ENCODE measurements at regions not wholly inside any gene's neighbourhood (a gene's known extent, or its start where the extent isn't known, plus 50 kb on each side); places are given as distances from the start of the nearest gene placed in this dataset.

- CTCF ChIA-PET (ENCODE audit: partially characterized antibody), result interaction anchor here (1.3 to 2.0 kb wide), 4 partner anchors 17 to 814 kb away, joined by 3 to 6 read pairs (median 5); no protein-coding TSS in a partner anchor
- Histone ChIP-seq H2AK5ac (ENCODE audit: low read depth, low read length) (no peak overlapping the region), H2BK15ac (ENCODE audit: low read length) (no peak overlapping the region), H3K9ac (replicated peaks in 1 of 4; ENCODE audit: extremely low read depth in 1 of 4, low read depth in 3 of 4, low read length in 3 of 4) (no peak overlapping the region), H3K4me3 (ENCODE audit: extremely low read depth in 1 of 4, insufficient read depth in 2 of 4, low read depth in 3 of 4, low read length in 4 of 4) (no peak overlapping the region), H3K4me2 (ENCODE audit: insufficient read depth in 1 of 2, low read depth in 2 of 2, low read length in 2 of 2) (no peak overlapping the region), H3K27ac (ENCODE audit: low read depth, low read length) (no peak overlapping the region), H3K14ac (ENCODE audit: insufficient read length) (no peak overlapping the region), H3K56ac (replicated peaks; ENCODE audit: insufficient read length, low read depth, low read length) (no peak overlapping the region), H3K9me3 (ENCODE audit: insufficient read depth in 2 of 2, low read depth in 1 of 2, low read length in 1 of 2) (no peaks in the 10 kb centered on the region), H4K91ac (replicated peaks; ENCODE audit: insufficient read length, low read length) (no peak overlapping the region), H2BK5ac (ENCODE audit: low read depth, low read length) (no peak overlapping the region), H3K23ac (ENCODE audit: insufficient read length) (no peak overlapping the region), H3K4ac (replicated peaks; ENCODE audit: insufficient read length, low read depth, low read length) (no peak overlapping the region), H2AFZ (ENCODE audit: low read length) (no peak overlapping the region), H2BK120ac (replicated peaks; ENCODE audit: low read depth, low read length) (no peak overlapping the region), H3K4me1 (replicated peaks in 1 of 4; ENCODE audit: control insufficient read depth in 3 of 4, insufficient read depth in 4 of 4, low read length in 3 of 4) (peaks cover 0 to 4% (median 2%) of the 10 kb centered on the region in 4 experiments; a peak in 3 of 7 replicates), H3K18ac (ENCODE audit: extremely low read depth, low read length) (no peak overlapping the region), H4K20me1 (replicated peaks in 1 of 2; ENCODE audit: control insufficient read depth in 1 of 2, insufficient read depth in 2 of 2, low read length in 2 of 2) (no peaks in the 10 kb centered on the region), H4K8ac (ENCODE audit: extremely low read depth, insufficient read depth, low read length) (no peak overlapping the region), H4K5ac (ENCODE audit: insufficient read length, low read depth, low read length) (no peak overlapping the region), H2BK20ac (ENCODE audit: low read length) (no peak overlapping the region), H3K27me3 (replicated peaks in 1 of 4; ENCODE audit: control insufficient read depth in 3 of 4, extremely low read depth in 1 of 4, insufficient read depth in 3 of 4, low read length in 3 of 4) (no peaks in the 10 kb centered on the region), H3K79me1 (ENCODE audit: low read depth, low read length) (no peaks in the 10 kb centered on the region), H2BK12ac (ENCODE audit: low read depth, low read length) (no peak overlapping the region), H3K23me2 (ENCODE audit: low read depth, low read length) (no peaks in the 10 kb centered on the region), H3K36me3 (ENCODE audit: control insufficient read depth in 2 of 4, insufficient read depth in 4 of 4, low read length in 3 of 4) (no peaks in the 10 kb centered on the region), H3K79me2 (ENCODE audit: control insufficient read depth in 1 of 2, insufficient read depth in 2 of 2, low read length in 2 of 2) (no peaks in the 10 kb centered on the region)
- DNase-seq (ENCODE audit: low read depth in 1 of 2, low spot score in 2 of 2), result no peak
- WGBS, 2 experiments (ENCODE audit: extremely low coverage in 1 of 2, insufficient coverage in 1 of 2, insufficient read length in 1 of 2, insufficient replicate concordance in 2 of 2, low coverage in 1 of 2, low lambda C conversion rate in 2 of 2, missing lambda C conversion rate in 1 of 2), result 88% methylated on average over 2 of the region's 2 CpGs; no CpG with 5 or more reads in 1 of the 2 experiments
- 0 out of 2 replicates have a peak, but pooled peaks have one; percentile 49 for TF ChIP-seq CEBPB (IDR thresholded peaks at IDR 0.05; ENCODE audit: low read depth, low read length)
- no peak for TF ChIP-seq BACH1 (IDR thresholded peaks at IDR 0.05; ENCODE audit: low read length)
- no peak for FAIRE-seq
- POLR2A ChIA-PET (ENCODE audit: partially characterized antibody), result interaction anchor here (0.6 kb wide), 1 partner anchor 296 kb away, joined by 3 read pairs; no protein-coding TSS in a partner anchor
Measured at GRCh38 chr6:119962505-119962904, 612.9 kb upstream of the MAN1A1 start.
